ENCODE measurements at regions not wholly inside any gene's neighbourhood (a gene's known extent, or its start where the extent isn't known, plus 50 kb on each side); places are given as distances from the start of the nearest gene placed in this dataset.

DNA sequence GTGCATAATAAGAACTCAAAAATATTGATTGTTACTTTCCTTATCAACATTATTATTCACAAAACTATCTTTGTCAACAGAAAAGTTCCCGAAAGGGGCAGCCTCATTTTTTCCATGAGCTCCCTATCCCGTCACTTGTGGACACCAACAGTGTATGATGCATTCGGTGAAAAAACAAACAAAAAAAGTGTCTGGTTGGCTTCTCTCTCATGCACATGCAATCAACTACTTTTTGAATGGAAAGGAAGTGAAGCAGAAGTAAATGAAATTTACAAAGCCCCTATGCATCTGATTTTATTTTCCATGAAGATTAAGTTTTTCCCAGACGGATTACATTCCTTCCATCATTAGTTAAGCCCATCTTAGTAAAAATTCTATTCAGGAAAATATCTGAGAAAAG lies 526.9 kb downstream of the RFC3 start:
- TF ChIP-seq, protein P1, sequence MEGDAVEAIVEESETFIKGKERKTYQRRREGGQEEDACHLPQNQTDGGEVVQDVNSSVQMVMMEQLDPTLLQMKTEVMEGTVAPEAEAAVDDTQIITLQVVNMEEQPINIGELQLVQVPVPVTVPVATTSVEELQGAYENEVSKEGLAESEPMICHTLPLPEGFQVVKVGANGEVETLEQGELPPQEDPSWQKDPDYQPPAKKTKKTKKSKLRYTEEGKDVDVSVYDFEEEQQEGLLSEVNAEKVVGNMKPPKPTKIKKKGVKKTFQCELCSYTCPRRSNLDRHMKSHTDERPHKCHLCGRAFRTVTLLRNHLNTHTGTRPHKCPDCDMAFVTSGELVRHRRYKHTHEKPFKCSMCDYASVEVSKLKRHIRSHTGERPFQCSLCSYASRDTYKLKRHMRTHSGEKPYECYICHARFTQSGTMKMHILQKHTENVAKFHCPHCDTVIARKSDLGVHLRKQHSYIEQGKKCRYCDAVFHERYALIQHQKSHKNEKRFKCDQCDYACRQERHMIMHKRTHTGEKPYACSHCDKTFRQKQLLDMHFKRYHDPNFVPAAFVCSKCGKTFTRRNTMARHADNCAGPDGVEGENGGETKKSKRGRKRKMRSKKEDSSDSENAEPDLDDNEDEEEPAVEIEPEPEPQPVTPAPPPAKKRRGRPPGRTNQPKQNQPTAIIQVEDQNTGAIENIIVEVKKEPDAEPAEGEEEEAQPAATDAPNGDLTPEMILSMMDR (IDR thresholded peaks at IDR 0.05) = no peak
- no peak for TF ChIP-seq POLR2A (IDR thresholded peaks at IDR 0.05)

Measured in thyroid gland (tissue), 4 donors.